Loucy (cell line): ENCODE measurements at regions not wholly inside any gene's neighbourhood (a gene's known extent, or its start where the extent isn't known, plus 50 kb on each side); places are given as distances from the start of the nearest gene placed in this dataset.

Experiments
- H2AFZ ChIP-seq: fragments of 200-600 bp; sonication (generic); 2 replicates; pipeline ENCODE4 v1.6.0; 2016; ENCODE audit warnings: antibody characterized with exemption, mild to moderate bottlenecking, low read length, moderate library complexity
- H3F3A ChIP-seq: fragments of 200-600 bp; 2 replicates; pipeline ENCODE4 v1.6.0; 2016; ENCODE audit warnings: antibody characterized with exemption, low read depth, mild to moderate bottlenecking
- H3K27me3 ChIP-seq: fragments of 200-600 bp; sonication (generic); 2 replicates; pipeline ENCODE4 v1.6.1; 2014; ENCODE audit warnings: low read length, mild to moderate bottlenecking; ENCODE audit not compliant: insufficient read depth, poor library complexity, severe bottlenecking
- H3K36me3 ChIP-seq: fragments of 200-600 bp; sonication (generic); 2 replicates; pipeline ENCODE4 v1.6.1; 2016; ENCODE audit warnings: low read length; ENCODE audit not compliant: insufficient read depth
- H3K4me1 ChIP-seq: fragments of 200-600 bp; sonication (generic); 2 replicates; pipeline ENCODE4 v1.5.1; 2014; ENCODE audit warnings: low read length, mild to moderate bottlenecking; ENCODE audit not compliant: insufficient read depth, poor library complexity, severe bottlenecking
- H3K4me2 ChIP-seq: fragments of 200-600 bp; sonication (generic); 2 replicates; pipeline ENCODE4 v1.6.0; 2014; ENCODE audit warnings: antibody characterized with exemption, low read length, low read depth, mild to moderate bottlenecking; ENCODE audit not compliant: poor library complexity, severe bottlenecking
- H3K4me3 ChIP-seq: fragments of 200-600 bp; sonication (generic); 2 replicates; pipeline ENCODE4 v1.5.1; 2014; ENCODE audit warnings: low read length, mild to moderate bottlenecking, mixed read lengths; ENCODE audit not compliant: poor library complexity, severe bottlenecking
- H3K79me2 ChIP-seq: fragments of 200-600 bp; sonication (generic); 2 replicates; pipeline ENCODE4 v1.6.1; 2014; ENCODE audit warnings: low read length; ENCODE audit not compliant: insufficient read depth
- H3K9ac ChIP-seq: fragments of 200-600 bp; sonication (generic); 2 replicates; pipeline ENCODE4 v1.6.0; 2014; ENCODE audit warnings: mild to moderate bottlenecking, low read depth, low read length, moderate library complexity; ENCODE audit not compliant: poor library complexity, severe bottlenecking
- H3K9me2 ChIP-seq: fragments of 200-600 bp; sonication (generic); replicated peaks from 2 replicates; pipeline ENCODE4 v1.6.1; 2016; ENCODE audit warnings: low read depth, low read length, mixed read lengths
- H3K9me3 ChIP-seq: fragments of 200-600 bp; sonication (generic); 2 replicates; pipeline ENCODE4 v1.6.1; 2014; ENCODE audit warnings: mild to moderate bottlenecking, antibody characterized with exemption, low read length, low read depth; ENCODE audit not compliant: insufficient read depth
- H4K20me1 ChIP-seq: fragments of 200-600 bp; sonication (generic); 2 replicates; pipeline ENCODE4 v1.6.0; 2014; ENCODE audit warnings: antibody characterized with exemption, low read length, mild to moderate bottlenecking; ENCODE audit not compliant: insufficient read depth, poor library complexity, severe bottlenecking
- EZH2phosphoT487 ChIP-seq: fragments of 200-600 bp; IDR thresholded peaks from 2 replicates; pipeline ENCODE4 v1.6.1; 2018; ENCODE audit warnings: antibody characterized with exemption, mild to moderate bottlenecking, moderate library complexity, borderline replicate concordance
- TF ChIP-seq, protein P1 (sequence below): fragments of 200-600 bp; sonication (generic); conservative IDR thresholded peaks from 2 replicates; pipeline ENCODE4 v1.5.1; 2014; ENCODE audit warnings: mild to moderate bottlenecking, antibody characterized with exemption, low read length

DNA sequence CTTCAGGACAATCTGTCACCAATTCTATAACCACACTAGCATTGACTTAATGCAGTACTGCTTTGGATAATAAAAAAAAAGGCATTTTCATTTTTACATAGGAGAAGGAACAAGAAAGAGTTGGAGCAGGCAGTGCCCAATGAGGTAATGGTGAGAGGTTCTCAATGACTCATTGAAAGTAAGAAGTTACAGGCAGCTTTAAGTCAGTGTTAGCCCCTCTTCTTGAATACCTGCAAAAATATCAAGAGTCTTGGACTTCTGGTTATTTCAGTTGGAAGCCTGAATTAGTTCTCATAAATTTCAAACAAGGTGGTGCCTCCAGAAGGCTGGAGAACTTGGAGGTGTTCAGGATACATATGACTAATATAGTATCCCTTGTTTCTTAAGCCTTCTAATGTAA is 422.5 kb downstream of the HTR7 start:
- Histone ChIP-seq H3K4me1 (no peaks in the 10 kb centered on the region), H3K4me3 (no peak overlapping the region), H3K36me3 (no peaks in the 10 kb centered on the region), H3K9me2 (no peaks in the 10 kb centered on the region), H3K27me3 (no peaks in the 10 kb centered on the region), H4K20me1 (no peaks in the 10 kb centered on the region), H3K4me2 (no peak overlapping the region), H3F3A (no peaks in the 10 kb centered on the region), H2AFZ (no peak overlapping the region), H3K79me2 (no peaks in the 10 kb centered on the region), H3K9ac (no peak overlapping the region), H3K9me3 (no peaks in the 10 kb centered on the region)
- no peak for TF ChIP-seq EZH2phosphoT487
- TF ChIP-seq, protein P1, sequence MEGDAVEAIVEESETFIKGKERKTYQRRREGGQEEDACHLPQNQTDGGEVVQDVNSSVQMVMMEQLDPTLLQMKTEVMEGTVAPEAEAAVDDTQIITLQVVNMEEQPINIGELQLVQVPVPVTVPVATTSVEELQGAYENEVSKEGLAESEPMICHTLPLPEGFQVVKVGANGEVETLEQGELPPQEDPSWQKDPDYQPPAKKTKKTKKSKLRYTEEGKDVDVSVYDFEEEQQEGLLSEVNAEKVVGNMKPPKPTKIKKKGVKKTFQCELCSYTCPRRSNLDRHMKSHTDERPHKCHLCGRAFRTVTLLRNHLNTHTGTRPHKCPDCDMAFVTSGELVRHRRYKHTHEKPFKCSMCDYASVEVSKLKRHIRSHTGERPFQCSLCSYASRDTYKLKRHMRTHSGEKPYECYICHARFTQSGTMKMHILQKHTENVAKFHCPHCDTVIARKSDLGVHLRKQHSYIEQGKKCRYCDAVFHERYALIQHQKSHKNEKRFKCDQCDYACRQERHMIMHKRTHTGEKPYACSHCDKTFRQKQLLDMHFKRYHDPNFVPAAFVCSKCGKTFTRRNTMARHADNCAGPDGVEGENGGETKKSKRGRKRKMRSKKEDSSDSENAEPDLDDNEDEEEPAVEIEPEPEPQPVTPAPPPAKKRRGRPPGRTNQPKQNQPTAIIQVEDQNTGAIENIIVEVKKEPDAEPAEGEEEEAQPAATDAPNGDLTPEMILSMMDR, result no peak

DNA sequence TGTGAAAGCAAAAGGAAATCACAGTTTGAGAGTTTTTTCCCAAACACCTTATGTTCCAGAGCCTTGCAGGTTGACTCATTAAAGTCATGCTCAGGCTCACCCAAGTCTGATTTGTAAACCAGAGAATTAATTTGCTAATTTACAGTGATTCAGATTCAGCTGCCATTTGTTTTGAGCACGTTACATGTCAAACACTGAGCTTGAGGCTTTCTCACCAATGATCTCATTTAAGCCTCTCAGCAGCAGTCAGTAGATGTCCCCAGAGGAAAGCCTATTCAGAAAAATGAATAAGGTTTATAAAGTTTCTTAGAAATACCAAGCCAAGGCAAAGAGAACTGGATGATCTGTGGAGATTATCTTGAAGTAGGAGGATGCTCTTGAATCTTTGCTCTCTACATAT is 420.4 kb downstream of the HTR7 start:
- Histone ChIP-seq H2AFZ (no peak overlapping the region), H3K36me3 (no peaks in the 10 kb centered on the region), H4K20me1 (no peaks in the 10 kb centered on the region), H3K9me2 (no peaks in the 10 kb centered on the region), H3K4me1 (no peaks in the 10 kb centered on the region), H3K27me3 (no peaks in the 10 kb centered on the region), H3F3A (no peaks in the 10 kb centered on the region), H3K4me3 (no peak overlapping the region), H3K9me3 (no peaks in the 10 kb centered on the region; the same call in 1 of the 2 replicates), H3K79me2 (no peaks in the 10 kb centered on the region), H3K9ac (no peak overlapping the region), H3K4me2 (no peak overlapping the region)
- TF ChIP-seq, protein P1, result no peak
- no peak for TF ChIP-seq EZH2phosphoT487

DNA sequence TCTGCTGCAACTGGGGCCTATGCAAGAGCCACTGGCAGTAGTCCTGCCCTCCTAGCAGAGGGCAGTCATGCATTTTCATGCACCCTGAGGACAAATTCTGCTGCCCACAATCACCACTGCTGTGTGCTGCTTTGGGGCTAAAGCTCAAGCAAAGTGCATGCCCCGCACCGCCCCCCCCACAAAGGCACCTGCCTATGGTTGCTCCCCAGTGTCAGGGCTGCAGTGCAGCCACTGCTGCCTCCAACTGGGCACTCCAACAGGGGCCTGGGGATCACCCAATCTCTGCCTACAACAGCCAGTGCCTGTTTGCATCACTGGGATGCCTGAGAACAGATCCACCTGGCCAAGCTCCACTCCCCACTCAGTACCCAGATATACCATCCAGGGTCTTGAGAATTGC is 417.0 kb downstream of the HTR7 start:
- no peak overlapping the region for H3K9ac ChIP-seq

More for the DNA sequence above, 417.0 kb downstream of the HTR7 start:
- Histone ChIP-seq H3K4me3 (no peak overlapping the region), H3K27me3 (no peaks in the 10 kb centered on the region), H3F3A (no peaks in the 10 kb centered on the region), H3K79me2 (no peaks in the 10 kb centered on the region), H3K9me3 (no peaks in the 10 kb centered on the region; the same call in 1 of the 2 replicates), H3K36me3 (no peaks in the 10 kb centered on the region), H3K9me2 (no peaks in the 10 kb centered on the region), H3K4me2 (no peak overlapping the region), H3K4me1 (no peaks in the 10 kb centered on the region), H2AFZ (no peak overlapping the region), H4K20me1 (no peaks in the 10 kb centered on the region)
- TF ChIP-seq EZH2phosphoT487, result no peak
- TF ChIP-seq, protein P1, result no peak
